ENCODE measurements at regions not wholly inside any gene's neighbourhood (a gene's known extent, or its start where the extent isn't known, plus 50 kb on each side); places are given as distances from the start of the nearest gene placed in this dataset.
A peak's percentile ranks its signal among the peaks of the same experiment; 100 is the strongest.

DNA sequence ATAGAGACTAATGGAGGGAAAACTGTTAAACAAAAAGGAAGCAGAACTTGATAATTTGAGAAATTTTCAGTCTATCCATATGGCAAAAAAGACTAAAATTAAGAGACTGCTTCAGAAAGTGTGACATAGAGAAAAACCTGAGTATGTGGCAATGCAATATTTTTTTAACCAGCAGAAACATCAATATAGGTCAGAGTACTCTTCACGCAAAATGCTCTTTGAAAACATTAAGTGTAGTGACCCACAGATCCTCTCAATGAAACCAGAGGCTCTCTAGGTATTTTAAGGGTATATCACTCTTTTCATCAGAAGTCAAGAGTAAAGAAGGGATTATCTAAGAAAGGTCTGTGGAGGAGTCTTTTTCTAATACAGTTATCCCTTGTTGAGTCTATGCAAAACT is 1394.8 kb downstream of the DSC3 start:
- DNase-seq (ENCODE audit: insufficient read length, low spot score) (no peak), FAIRE-seq (peak; percentile 51)
- TF ChIP-seq, protein P1, sequence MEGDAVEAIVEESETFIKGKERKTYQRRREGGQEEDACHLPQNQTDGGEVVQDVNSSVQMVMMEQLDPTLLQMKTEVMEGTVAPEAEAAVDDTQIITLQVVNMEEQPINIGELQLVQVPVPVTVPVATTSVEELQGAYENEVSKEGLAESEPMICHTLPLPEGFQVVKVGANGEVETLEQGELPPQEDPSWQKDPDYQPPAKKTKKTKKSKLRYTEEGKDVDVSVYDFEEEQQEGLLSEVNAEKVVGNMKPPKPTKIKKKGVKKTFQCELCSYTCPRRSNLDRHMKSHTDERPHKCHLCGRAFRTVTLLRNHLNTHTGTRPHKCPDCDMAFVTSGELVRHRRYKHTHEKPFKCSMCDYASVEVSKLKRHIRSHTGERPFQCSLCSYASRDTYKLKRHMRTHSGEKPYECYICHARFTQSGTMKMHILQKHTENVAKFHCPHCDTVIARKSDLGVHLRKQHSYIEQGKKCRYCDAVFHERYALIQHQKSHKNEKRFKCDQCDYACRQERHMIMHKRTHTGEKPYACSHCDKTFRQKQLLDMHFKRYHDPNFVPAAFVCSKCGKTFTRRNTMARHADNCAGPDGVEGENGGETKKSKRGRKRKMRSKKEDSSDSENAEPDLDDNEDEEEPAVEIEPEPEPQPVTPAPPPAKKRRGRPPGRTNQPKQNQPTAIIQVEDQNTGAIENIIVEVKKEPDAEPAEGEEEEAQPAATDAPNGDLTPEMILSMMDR (IDR thresholded peaks at IDR 0.05; ENCODE audit: insufficient read depth, missing control alignments), result no peak

- FAIRE-seq (peak; percentile 84), DNase-seq (ENCODE audit: insufficient read length, low spot score) (no peak)
- TF ChIP-seq, protein P1 (IDR thresholded peaks at IDR 0.05; ENCODE audit: insufficient read depth, missing control alignments), result no peak
Observed at GRCh38 chr18:29644276-29644675, 1398.3 kb downstream of the DSC3 start.

- TF ChIP-seq, protein P1 (IDR thresholded peaks at IDR 0.05; ENCODE audit: insufficient read depth, missing control alignments), result no peak
- DNase-seq (ENCODE audit: insufficient read length, low spot score), result no peak
- FAIRE-seq, result no peak
Observed at GRCh38 chr18:29629493-29630036, 1413.0 kb downstream of the DSC3 start.

DNA sequence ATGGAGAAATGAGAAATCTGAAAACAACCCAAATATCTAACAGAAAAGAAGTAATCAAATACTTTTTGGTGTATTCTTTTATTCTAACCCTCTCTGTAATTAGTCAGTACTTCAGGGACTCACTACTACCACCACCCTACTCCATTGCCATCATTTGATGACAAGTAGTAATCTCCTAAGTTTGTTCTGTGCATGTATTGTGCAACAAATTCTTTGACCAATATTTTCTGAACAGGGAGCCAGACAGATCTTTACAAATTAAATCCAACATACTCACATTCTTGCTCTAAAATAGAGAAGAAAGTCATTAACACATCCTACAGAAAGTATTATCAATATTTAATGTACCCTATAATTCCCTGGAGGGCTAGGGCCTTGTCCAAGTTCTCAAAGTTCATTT is 1416.4 kb downstream of the DSC3 start:
- FAIRE-seq, result peak; percentile 48
- TF ChIP-seq, protein P1 (IDR thresholded peaks at IDR 0.05; ENCODE audit: insufficient read depth, missing control alignments), result no peak

GRCh38 chr18:29616867-29617266 is 1425.7 kb downstream of the DSC3 start:
- TF ChIP-seq, protein P1 (IDR thresholded peaks at IDR 0.05; ENCODE audit: insufficient read depth, missing control alignments), result no peak
- DNase-seq (ENCODE audit: insufficient read length, low spot score), result no peak
- peak; percentile 38 for FAIRE-seq

More for the DNA sequence above, 1416.4 kb downstream of the DSC3 start:
- no peak for DNase-seq (ENCODE audit: insufficient read length, low spot score)

DNA sequence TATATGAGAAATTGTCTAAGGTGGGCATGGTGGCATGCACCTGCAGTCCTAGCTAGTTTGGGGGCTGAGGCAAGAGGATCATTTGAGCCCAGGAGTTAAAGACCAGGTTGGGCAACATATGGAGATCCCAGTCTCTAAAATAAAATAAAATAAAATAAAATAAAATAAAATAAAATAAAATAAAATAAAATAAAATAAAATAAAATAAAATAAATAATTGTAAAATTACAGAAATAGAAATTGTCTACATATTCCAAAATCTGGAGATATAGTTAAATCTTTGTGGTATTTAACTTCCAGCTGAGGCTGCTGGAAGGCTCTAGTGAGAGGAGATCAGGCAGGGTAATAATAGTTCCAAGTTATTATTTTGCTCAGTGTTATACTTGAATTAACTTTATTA is 1432.1 kb upstream of the CDH2 start:
- no peak for DNase-seq (ENCODE audit: insufficient read length, low spot score)
- no peak for FAIRE-seq
- TF ChIP-seq, protein P1 (IDR thresholded peaks at IDR 0.05; ENCODE audit: insufficient read depth, missing control alignments), result no peak

GRCh38 chr18:29605365-29605764 is 1428.4 kb upstream of the CDH2 start:
- DNase-seq (ENCODE audit: insufficient read length, low spot score), result no peak

More at GRCh38 chr18:29605365-29605764, 1428.4 kb upstream of the CDH2 start:
- TF ChIP-seq, protein P1 (IDR thresholded peaks at IDR 0.05; ENCODE audit: insufficient read depth, missing control alignments), result no peak
- no peak for FAIRE-seq

Measured in D721Med (cell line).